ENCODE measurements at regions not wholly inside any gene's neighbourhood (a gene's known extent, or its start where the extent isn't known, plus 50 kb on each side); places are given as distances from the start of the nearest gene placed in this dataset.

DNA sequence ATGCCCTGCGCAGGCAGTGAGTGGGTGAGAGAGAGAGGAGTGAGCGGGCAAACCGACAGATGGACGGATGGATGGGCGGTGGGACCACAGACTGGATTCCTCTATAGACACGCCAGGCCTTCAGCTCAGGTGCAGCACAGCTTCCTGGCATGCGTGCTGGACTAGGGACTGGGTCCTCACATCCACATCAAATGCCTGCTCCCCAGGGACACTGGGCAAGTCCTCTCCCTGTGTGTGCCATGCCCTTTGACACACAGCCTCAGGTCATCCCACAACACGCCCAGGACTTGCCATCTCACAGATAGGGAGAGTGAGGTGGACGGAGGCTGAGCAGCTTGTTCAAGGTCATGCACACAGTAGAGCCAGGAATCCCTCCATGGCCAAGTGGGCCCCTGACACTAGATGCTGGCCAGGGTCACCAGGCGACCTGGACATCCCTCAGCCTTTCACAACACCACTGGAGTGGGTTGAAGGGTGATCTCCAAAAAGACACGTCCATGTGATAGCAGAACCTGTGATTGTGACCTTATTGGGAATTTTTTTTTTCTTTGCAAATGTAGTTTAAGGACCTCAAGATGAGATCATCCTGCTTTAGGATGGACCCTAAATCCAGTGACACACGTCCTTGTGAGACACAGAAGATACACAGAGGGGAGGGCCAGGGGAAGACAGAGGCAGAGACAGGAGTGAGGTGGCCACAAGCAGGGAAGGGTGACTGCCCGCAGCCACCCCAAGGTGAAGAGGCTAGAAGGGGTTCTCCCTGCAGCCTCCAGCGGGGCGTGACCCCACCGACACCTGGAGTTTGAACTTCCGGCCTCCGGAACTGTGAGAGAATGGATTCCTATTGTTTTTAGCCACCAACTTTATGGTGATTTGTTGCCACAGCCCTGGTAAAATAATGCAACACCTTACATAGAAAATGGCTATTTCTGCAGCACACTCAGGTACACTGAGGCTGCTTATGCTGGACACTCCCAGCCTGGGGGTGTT is 155.0 kb upstream of the CHST15 start:
- TF ChIP-seq CTCF (IDR thresholded peaks at IDR 0.05) (no peak), EP300 (IDR thresholded peaks at IDR 0.05) (no peak)
